Gastrocnemius medialis (tissue), 4 donors: ENCODE measurements at regions not wholly inside any gene's neighbourhood (a gene's known extent, or its start where the extent isn't known, plus 50 kb on each side); places are given as distances from the start of the nearest gene placed in this dataset.

Experiments used
- CTCF ChIP-seq, 5 experiments: fragments of 450-650 bp in 3 of 5; fragments of 200-600 bp in 2 of 5; sonication (generic) in 2 of 5; IDR thresholded peaks in 4 of 5; conservative IDR thresholded peaks in 1 of 5; 1 replicate in 4 of 5; 2 replicates in 1 of 5; pipeline ENCODE4 v1.5.1; 2016 to 2019; ENCODE audit warnings: antibody characterized with exemption in 5 of 5, mild to moderate bottlenecking in 3 of 5, moderate library complexity in 3 of 5
- POLR2A ChIP-seq, 2 donors: fragments of 450-650 bp; IDR thresholded peaks; one replicate each; pipeline ENCODE4 v1.6.1; 2017; ENCODE audit warnings: antibody characterized with exemption in 2 of 2, mild to moderate bottlenecking in 2 of 2, moderate library complexity in 2 of 2

GRCh38 chr12:19039515-19039914, 90.0 kb upstream of the PLEKHA5 start:
- TF ChIP-seq CTCF (IDR thresholded peaks at IDR 0.05 in 4 of 5, conservative IDR thresholded peaks at IDR 0.05 in 1 of 5): no peak
- no peak for TF ChIP-seq POLR2A (IDR thresholded peaks at IDR 0.05)
